ENCODE measurements at regions not wholly inside any gene's neighbourhood (a gene's known extent, or its start where the extent isn't known, plus 50 kb on each side); places are given as distances from the start of the nearest gene placed in this dataset.
A peak's percentile ranks its signal among the peaks of the same experiment; 100 is the strongest.

DNA sequence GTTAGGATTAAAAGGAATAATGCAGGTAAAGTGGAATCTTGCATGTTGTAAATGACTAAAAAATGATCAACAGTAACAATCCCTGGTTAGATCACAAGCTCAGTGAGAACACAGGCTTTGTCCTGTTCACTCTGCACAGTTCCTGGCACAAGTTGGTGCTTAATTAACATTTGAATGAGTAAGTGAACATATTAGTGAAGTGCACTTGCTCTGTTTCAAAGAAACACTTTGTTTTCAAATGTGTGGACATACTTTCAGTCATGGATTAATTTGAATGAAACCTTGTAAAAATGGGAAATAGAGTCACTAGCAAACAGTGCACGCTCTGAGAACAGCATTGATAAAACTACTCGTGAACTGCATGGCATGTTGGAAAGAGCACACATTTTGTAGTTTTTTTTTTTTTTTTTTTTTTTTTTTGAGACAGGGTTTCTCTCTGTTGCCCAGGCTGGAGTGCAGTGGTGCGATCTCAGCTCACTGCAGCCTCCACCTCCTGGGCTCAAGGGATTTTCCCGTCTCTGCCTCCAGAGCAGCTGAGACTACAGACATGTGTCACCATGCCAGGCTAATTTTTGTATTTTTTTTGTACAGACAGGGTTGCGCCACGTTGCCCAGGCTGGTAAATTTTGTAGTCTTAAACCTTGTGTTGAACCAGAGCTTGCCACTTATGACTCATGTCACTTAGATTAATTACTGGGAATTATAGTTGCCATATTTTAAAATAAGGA is 159.9 kb downstream of the LURAP1L start:
- no peak overlapping the region for H2BK5ac ChIP-seq (ENCODE audit: low read length)
- no peak overlapping the region for H4K5ac ChIP-seq (ENCODE audit: low read length)
- no peak overlapping the region for H3K4me3 ChIP-seq (ENCODE audit: low read length)
- H3K4me2 ChIP-seq (ENCODE audit: low read length) = no peak overlapping the region
- no peaks in the 10 kb centered on the region for H3K36me3 ChIP-seq (ENCODE audit: control insufficient read depth, insufficient read depth, low read length)
- no peaks in the 10 kb centered on the region for H3K79me2 ChIP-seq (ENCODE audit: control insufficient read depth, insufficient read depth, low read length)
- no peak overlapping the region for H3K18ac ChIP-seq (ENCODE audit: low read length)
- no peaks in the 10 kb centered on the region for H3K4me1 ChIP-seq (ENCODE audit: control insufficient read depth, low read depth, low read length)
- H3K9ac ChIP-seq (ENCODE audit: low read length) = no peak overlapping the region
- no peaks in the 10 kb centered on the region for H3K79me1 ChIP-seq (ENCODE audit: low read length)
- DNase-seq = no peak
- no peak overlapping the region for H3K27ac ChIP-seq (ENCODE audit: low read depth, low read length)
- no peak overlapping the region for H3K56ac ChIP-seq (ENCODE audit: low read length)
- H2BK15ac ChIP-seq (replicated peaks; ENCODE audit: low read depth) = no peak overlapping the region
- H2BK120ac ChIP-seq (ENCODE audit: low read depth, low read length) = no peak overlapping the region
- no peak overlapping the region for H4K8ac ChIP-seq (ENCODE audit: low read depth, low read length)
- no peaks in the 10 kb centered on the region for H3K27me3 ChIP-seq (ENCODE audit: insufficient read depth, low read length, poor library complexity)
- H2AK5ac ChIP-seq (ENCODE audit: low read length) = no peak overlapping the region
- H3K4ac ChIP-seq (ENCODE audit: low read depth, low read length) = no peak overlapping the region
- no CpG with 5 or more reads among the region's 6 CpGs for WGBS (ENCODE audit: extremely low coverage, insufficient coverage, low lambda C conversion rate)
- H3K23ac ChIP-seq (ENCODE audit: low read length) = no peak overlapping the region

DNA sequence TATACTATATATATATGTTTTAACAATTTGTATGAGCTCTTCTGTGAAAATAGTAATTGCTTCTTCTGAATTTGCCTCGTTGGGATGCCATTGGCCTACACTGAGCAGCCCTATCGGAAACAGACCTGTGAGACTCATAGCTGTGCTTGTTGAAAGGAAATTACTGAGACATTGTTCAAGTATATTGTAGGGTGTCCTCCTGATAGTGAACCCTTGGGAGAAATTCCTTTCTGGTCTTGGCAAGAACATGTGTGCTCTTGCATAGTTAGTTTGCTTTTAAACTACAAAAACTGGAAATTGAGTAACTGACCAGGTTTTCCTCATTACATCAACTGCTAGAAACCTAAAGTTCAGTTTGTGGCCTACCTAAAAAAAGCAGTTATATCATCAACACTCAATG is 160.9 kb downstream of the LURAP1L start:
- no peak overlapping the region for H3K56ac ChIP-seq (ENCODE audit: low read length)
- H2BK15ac ChIP-seq (replicated peaks; ENCODE audit: low read depth) = no peak overlapping the region
- no peaks in the 10 kb centered on the region for H3K4me1 ChIP-seq (ENCODE audit: control insufficient read depth, low read depth, low read length)
- H3K23ac ChIP-seq (ENCODE audit: low read length) = no peak overlapping the region
- no peak for DNase-seq
- no peaks in the 10 kb centered on the region for H3K27me3 ChIP-seq (ENCODE audit: insufficient read depth, low read length, poor library complexity)
- no peak overlapping the region for H2BK120ac ChIP-seq (ENCODE audit: low read depth, low read length)
- no peaks in the 10 kb centered on the region for H3K36me3 ChIP-seq (ENCODE audit: control insufficient read depth, insufficient read depth, low read length)
- no peaks in the 10 kb centered on the region for H3K79me1 ChIP-seq (ENCODE audit: low read length)
- H3K18ac ChIP-seq (ENCODE audit: low read length) = no peak overlapping the region
- no peak overlapping the region for H4K5ac ChIP-seq (ENCODE audit: low read length)
- no peak overlapping the region for H2BK5ac ChIP-seq (ENCODE audit: low read length)
- H3K9ac ChIP-seq (ENCODE audit: low read length) = no peak overlapping the region
- no peak overlapping the region for H2AK5ac ChIP-seq (ENCODE audit: low read length)
- no peak overlapping the region for H3K4me2 ChIP-seq (ENCODE audit: low read length)
- no peak overlapping the region for H3K4me3 ChIP-seq (ENCODE audit: low read length)
- H3K79me2 ChIP-seq (ENCODE audit: control insufficient read depth, insufficient read depth, low read length) = no peaks in the 10 kb centered on the region
- H3K4ac ChIP-seq (ENCODE audit: low read depth, low read length) = no peak overlapping the region
- no peak overlapping the region for H4K8ac ChIP-seq (ENCODE audit: low read depth, low read length)
- WGBS (ENCODE audit: extremely low coverage, insufficient coverage, low lambda C conversion rate) = no CpG with 5 or more reads among the region's 2 CpGs
- no peak overlapping the region for H3K27ac ChIP-seq (ENCODE audit: low read depth, low read length)

- Histone ChIP-seq H3K9ac (ENCODE audit: low read length) (no peak overlapping the region), H3K4ac (ENCODE audit: low read depth, low read length) (peak overlapping the region; percentile 52), H2BK5ac (ENCODE audit: low read length) (no peak overlapping the region), H3K18ac (ENCODE audit: low read length) (peak overlapping the region; percentile 80), H4K5ac (ENCODE audit: low read length) (no peak overlapping the region), H3K4me1 (ENCODE audit: control insufficient read depth, low read depth, low read length) (no peaks in the 10 kb centered on the region), H3K36me3 (ENCODE audit: control insufficient read depth, insufficient read depth, low read length) (no peaks in the 10 kb centered on the region), H3K56ac (ENCODE audit: low read length) (no peak overlapping the region), H2BK120ac (ENCODE audit: low read depth, low read length) (peak overlapping the region; percentile 82), H3K79me2 (ENCODE audit: control insufficient read depth, insufficient read depth, low read length) (no peaks in the 10 kb centered on the region), H3K27ac (ENCODE audit: low read depth, low read length) (no peak overlapping the region), H4K8ac (ENCODE audit: low read depth, low read length) (no peak overlapping the region), H3K4me3 (ENCODE audit: low read length) (no peak overlapping the region), H3K4me2 (ENCODE audit: low read length) (no peak overlapping the region), H3K27me3 (ENCODE audit: insufficient read depth, low read length, poor library complexity) (no peaks in the 10 kb centered on the region), H2BK15ac (replicated peaks; ENCODE audit: low read depth) (no peak overlapping the region), H2AK5ac (ENCODE audit: low read length) (no peak overlapping the region), H3K23ac (ENCODE audit: low read length) (no peak overlapping the region), H3K79me1 (ENCODE audit: low read length) (no peaks in the 10 kb centered on the region)
- WGBS (ENCODE audit: extremely low coverage, insufficient coverage, low lambda C conversion rate) = no CpG with 5 or more reads among the region's 4 CpGs
- DNase-seq = no peak
These were observed 179.6 kb downstream of the LURAP1L start for GRCh38 chr9:12954441-12954840.

GRCh38 chr9:12955510-12956163 is 180.8 kb downstream of the LURAP1L start:
- Histone ChIP-seq H3K27ac (ENCODE audit: low read depth, low read length) (peak overlapping the region; percentile 89), H3K18ac (ENCODE audit: low read length) (peak overlapping the region; percentile 52)
- WGBS (ENCODE audit: extremely low coverage, insufficient coverage, low lambda C conversion rate) = no CpG with 5 or more reads among the region's 11 CpGs

GRCh38 chr9:12956261-12956660 is 181.4 kb downstream of the LURAP1L start:
- no peaks in the 10 kb centered on the region for H3K36me3 ChIP-seq (ENCODE audit: control insufficient read depth, insufficient read depth, low read length)
- H3K56ac ChIP-seq (ENCODE audit: low read length) = no peak overlapping the region
- DNase-seq = peak; percentile 52
- no peak overlapping the region for H2BK120ac ChIP-seq (ENCODE audit: low read depth, low read length)
- peak overlapping the region; percentile 89 for H4K8ac ChIP-seq (ENCODE audit: low read depth, low read length)
- H2BK15ac ChIP-seq (replicated peaks; ENCODE audit: low read depth) = no peak overlapping the region
- no peak overlapping the region for H2BK5ac ChIP-seq (ENCODE audit: low read length)
- H3K79me1 ChIP-seq (ENCODE audit: low read length) = no peaks in the 10 kb centered on the region
- H3K4me1 ChIP-seq (ENCODE audit: control insufficient read depth, low read depth, low read length) = no peaks in the 10 kb centered on the region
- H3K9ac ChIP-seq (ENCODE audit: low read length) = no peak overlapping the region
- no CpG with 5 or more reads among the region's 3 CpGs for WGBS (ENCODE audit: extremely low coverage, insufficient coverage, low lambda C conversion rate)
- peak overlapping the region; percentile 89 for H3K27ac ChIP-seq (ENCODE audit: low read depth, low read length)
- no peak overlapping the region for H3K4me3 ChIP-seq (ENCODE audit: low read length)
- no peak overlapping the region for H3K4ac ChIP-seq (ENCODE audit: low read depth, low read length)
- H4K5ac ChIP-seq (ENCODE audit: low read length) = no peak overlapping the region
- H3K79me2 ChIP-seq (ENCODE audit: control insufficient read depth, insufficient read depth, low read length) = no peaks in the 10 kb centered on the region
- peak overlapping the region; percentile 52 for H3K18ac ChIP-seq (ENCODE audit: low read length)
- H3K27me3 ChIP-seq (ENCODE audit: insufficient read depth, low read length, poor library complexity) = no peaks in the 10 kb centered on the region
- H3K23ac ChIP-seq (ENCODE audit: low read length) = no peak overlapping the region
- no peak overlapping the region for H3K4me2 ChIP-seq (ENCODE audit: low read length)
- H2AK5ac ChIP-seq (ENCODE audit: low read length) = no peak overlapping the region

More at GRCh38 chr9:12955510-12956163, 180.8 kb downstream of the LURAP1L start:
- H3K79me2 ChIP-seq (ENCODE audit: control insufficient read depth, insufficient read depth, low read length) = no peaks in the 10 kb centered on the region
- no peak overlapping the region for H3K9ac ChIP-seq (ENCODE audit: low read length)
- H2AK5ac ChIP-seq (ENCODE audit: low read length) = no peak overlapping the region
- DNase-seq = peak; percentile 65
- no peak overlapping the region for H2BK15ac ChIP-seq (replicated peaks; ENCODE audit: low read depth)
- no peak overlapping the region for H4K8ac ChIP-seq (ENCODE audit: low read depth, low read length)
- H2BK5ac ChIP-seq (ENCODE audit: low read length) = no peak overlapping the region
- H4K5ac ChIP-seq (ENCODE audit: low read length) = no peak overlapping the region
- H3K4me2 ChIP-seq (ENCODE audit: low read length) = no peak overlapping the region
- H3K23ac ChIP-seq (ENCODE audit: low read length) = no peak overlapping the region
- H3K4me1 ChIP-seq (ENCODE audit: control insufficient read depth, low read depth, low read length) = no peaks in the 10 kb centered on the region
- H3K56ac ChIP-seq (ENCODE audit: low read length) = peak overlapping the region; percentile 2
- no peak overlapping the region for H2BK120ac ChIP-seq (ENCODE audit: low read depth, low read length)
- H3K4me3 ChIP-seq (ENCODE audit: low read length) = no peak overlapping the region
- no peaks in the 10 kb centered on the region for H3K36me3 ChIP-seq (ENCODE audit: control insufficient read depth, insufficient read depth, low read length)
- H3K4ac ChIP-seq (ENCODE audit: low read depth, low read length) = no peak overlapping the region
- no peaks in the 10 kb centered on the region for H3K79me1 ChIP-seq (ENCODE audit: low read length)
- H3K27me3 ChIP-seq (ENCODE audit: insufficient read depth, low read length, poor library complexity) = no peaks in the 10 kb centered on the region
